Nephron (organoid): ENCODE measurements at regions not wholly inside any gene's neighbourhood (a gene's known extent, or its start where the extent isn't known, plus 50 kb on each side); places are given as distances from the start of the nearest gene placed in this dataset.
"Not testable (repeated sequence)": the region's sequence is repeated elsewhere in the genome, so short reads cannot be mapped to it uniquely, and the experiment has no call there.

Source experiments
- H3K27ac Mint-ChIP-seq, 3 experiments: 2 replicates each; pipeline ENCODE4 v1.8.0; 2020; ENCODE audit warnings: mixed read lengths in 3 of 3, mild to moderate bottlenecking in 2 of 3, moderate library complexity in 1 of 3
- H3K27me3 Mint-ChIP-seq: 2 replicates; pipeline ENCODE4 v1.8.0; 2021; ENCODE audit warnings: low read depth, mild to moderate bottlenecking, moderate library complexity, mixed read lengths
- H3K36me3 Mint-ChIP-seq: 2 replicates; pipeline ENCODE4 v1.8.0; 2020; ENCODE audit warnings: low read depth, mixed read lengths
- H3K4me1 Mint-ChIP-seq: 2 replicates; pipeline ENCODE4 v1.8.0; 2020; ENCODE audit warnings: mixed read lengths
- H3K4me3 Mint-ChIP-seq, 3 experiments: 2 replicates each; pipeline ENCODE4 v1.8.0; 2020; ENCODE audit warnings: mild to moderate bottlenecking in 3 of 3, mixed read lengths in 3 of 3, moderate library complexity in 2 of 3
- H3K9me3 Mint-ChIP-seq: 2 replicates; pipeline ENCODE4 v1.8.0; 2020; ENCODE audit warnings: mixed read lengths
- TF ChIP-seq, protein P1 (sequence below), 3 experiments: fragments of 200-600 bp; sonication (generic); IDR thresholded peaks; one replicate each; pipeline ENCODE4 v1.5.0; 2021; ENCODE audit warnings: antibody characterized with exemption in 3 of 3; ENCODE audit not compliant: unreplicated experiment in 3 of 3

DNA sequence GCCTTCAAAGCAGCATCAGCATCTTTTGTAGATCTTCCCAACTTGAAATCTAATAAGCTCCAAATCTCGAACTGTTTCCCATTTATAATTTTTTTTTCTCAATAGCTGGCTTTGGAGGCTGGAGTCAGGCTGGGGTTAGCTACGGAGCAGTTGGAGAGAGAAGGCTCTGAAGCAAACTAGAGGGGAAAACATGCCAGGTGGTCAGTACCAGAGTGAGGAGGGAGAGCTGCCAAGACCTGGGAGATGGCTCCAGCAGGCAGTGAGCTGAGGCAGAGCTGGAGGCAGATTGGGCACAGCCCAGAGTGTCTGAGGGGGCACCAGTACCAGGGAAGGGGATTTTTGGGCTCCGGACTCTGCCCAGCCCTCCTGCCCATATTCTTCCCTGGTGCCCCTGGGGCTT is 311.2 kb downstream of the RPLP1 start:
- no peaks in the 10 kb centered on the region for H3K4me1 Mint-ChIP-seq

DNA sequence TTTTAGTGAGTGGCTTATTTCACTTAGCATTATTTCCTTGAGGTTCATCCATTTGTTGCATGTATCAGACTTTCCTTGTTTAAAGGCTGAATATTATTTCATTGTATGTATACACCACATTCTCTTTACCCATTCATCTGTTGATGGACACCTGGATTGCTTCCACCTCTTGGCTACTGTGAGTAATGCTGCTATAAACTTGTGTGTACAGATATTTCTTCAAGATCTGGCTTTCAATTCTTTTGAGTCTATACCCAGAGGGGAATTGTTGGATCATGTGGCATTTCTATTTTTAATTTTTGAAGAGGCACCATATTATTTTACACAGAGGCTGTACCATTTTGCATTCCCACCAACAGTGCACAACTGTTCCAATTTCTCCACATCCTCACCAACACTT is 313.5 kb downstream of the RPLP1 start:
- peaks cover 17% of the 10 kb centered on the region for H3K27me3 Mint-ChIP-seq
- TF ChIP-seq, protein P1, sequence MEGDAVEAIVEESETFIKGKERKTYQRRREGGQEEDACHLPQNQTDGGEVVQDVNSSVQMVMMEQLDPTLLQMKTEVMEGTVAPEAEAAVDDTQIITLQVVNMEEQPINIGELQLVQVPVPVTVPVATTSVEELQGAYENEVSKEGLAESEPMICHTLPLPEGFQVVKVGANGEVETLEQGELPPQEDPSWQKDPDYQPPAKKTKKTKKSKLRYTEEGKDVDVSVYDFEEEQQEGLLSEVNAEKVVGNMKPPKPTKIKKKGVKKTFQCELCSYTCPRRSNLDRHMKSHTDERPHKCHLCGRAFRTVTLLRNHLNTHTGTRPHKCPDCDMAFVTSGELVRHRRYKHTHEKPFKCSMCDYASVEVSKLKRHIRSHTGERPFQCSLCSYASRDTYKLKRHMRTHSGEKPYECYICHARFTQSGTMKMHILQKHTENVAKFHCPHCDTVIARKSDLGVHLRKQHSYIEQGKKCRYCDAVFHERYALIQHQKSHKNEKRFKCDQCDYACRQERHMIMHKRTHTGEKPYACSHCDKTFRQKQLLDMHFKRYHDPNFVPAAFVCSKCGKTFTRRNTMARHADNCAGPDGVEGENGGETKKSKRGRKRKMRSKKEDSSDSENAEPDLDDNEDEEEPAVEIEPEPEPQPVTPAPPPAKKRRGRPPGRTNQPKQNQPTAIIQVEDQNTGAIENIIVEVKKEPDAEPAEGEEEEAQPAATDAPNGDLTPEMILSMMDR (IDR thresholded peaks at IDR 0.05; ENCODE audit: unreplicated experiment in 3 of 3) = no peak
- peaks cover 3% of the 10 kb centered on the region for H3K36me3 Mint-ChIP-seq
- H3K4me3 Mint-ChIP-seq = no peak overlapping the region
- H3K9me3 Mint-ChIP-seq = peaks cover 26% of the 10 kb centered on the region
- no peak overlapping the region for H3K27ac Mint-ChIP-seq
- no peaks in the 10 kb centered on the region for H3K4me1 Mint-ChIP-seq

More for the DNA sequence above, 311.2 kb downstream of the RPLP1 start:
- peaks cover 25% of the 10 kb centered on the region for H3K27me3 Mint-ChIP-seq
- H3K27ac Mint-ChIP-seq = no peak overlapping the region
- H3K9me3 Mint-ChIP-seq = peaks cover 13% of the 10 kb centered on the region
- H3K36me3 Mint-ChIP-seq = no peaks in the 10 kb centered on the region
- no peak overlapping the region for H3K4me3 Mint-ChIP-seq
- TF ChIP-seq, protein P1 (IDR thresholded peaks at IDR 0.05; ENCODE audit: unreplicated experiment in 3 of 3) = no peak

DNA sequence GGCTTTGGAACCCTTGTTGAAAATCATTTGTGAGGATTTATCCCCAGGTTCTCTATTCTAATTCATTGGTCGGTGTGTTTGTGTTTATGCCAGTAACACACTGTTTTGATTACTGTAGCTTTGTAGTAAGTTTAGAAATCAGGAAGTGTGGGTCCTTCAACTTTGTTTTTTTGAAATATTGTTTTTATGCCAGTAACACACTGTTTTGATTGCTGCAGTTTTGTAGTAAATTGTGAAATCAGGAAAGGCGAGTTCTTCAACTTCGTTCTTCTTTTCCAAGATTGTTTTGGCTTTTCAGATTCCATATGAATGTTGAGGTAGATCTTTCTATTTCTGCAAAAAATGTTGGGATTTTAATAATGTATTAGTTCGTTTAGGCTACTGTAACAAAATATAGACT is 314.6 kb downstream of the RPLP1 start:
- H3K4me1 Mint-ChIP-seq = no peaks in the 10 kb centered on the region
- H3K4me3 Mint-ChIP-seq = no peak overlapping the region
- H3K27me3 Mint-ChIP-seq = peaks cover 16% of the 10 kb centered on the region
- peaks cover 33% of the 10 kb centered on the region for H3K9me3 Mint-ChIP-seq
- H3K36me3 Mint-ChIP-seq = peaks cover 3% of the 10 kb centered on the region
- TF ChIP-seq, protein P1 (IDR thresholded peaks at IDR 0.05; ENCODE audit: unreplicated experiment in 3 of 3) = no peak
- H3K27ac Mint-ChIP-seq = no peak overlapping the region

DNA sequence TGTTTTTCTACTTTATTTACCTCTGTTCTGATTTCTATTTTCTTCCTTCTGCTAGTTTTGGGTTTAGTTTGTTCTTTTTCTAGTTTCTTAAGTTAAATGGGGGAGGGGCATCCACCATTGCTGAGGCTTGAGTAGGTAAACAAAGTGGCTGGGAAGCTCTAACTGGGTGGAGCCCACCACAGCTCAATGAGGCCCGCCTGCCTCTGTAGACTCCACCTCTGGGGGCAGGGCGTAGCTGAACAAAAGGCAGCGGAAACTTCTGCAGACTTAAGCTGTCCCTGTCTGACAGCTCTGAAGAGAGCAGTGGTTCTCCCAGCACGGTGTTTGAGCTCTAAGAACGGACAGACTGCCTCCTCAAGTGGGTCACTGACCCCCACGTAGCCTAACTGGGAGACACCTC is 316.7 kb downstream of the RPLP1 start:
- H3K4me1 Mint-ChIP-seq, H3K27ac Mint-ChIP-seq, H3K27me3 Mint-ChIP-seq, H3K36me3 Mint-ChIP-seq, H3K4me3 Mint-ChIP-seq: not testable (repeated sequence)
- peaks cover 37% of the 10 kb centered on the region for H3K9me3 Mint-ChIP-seq

DNA sequence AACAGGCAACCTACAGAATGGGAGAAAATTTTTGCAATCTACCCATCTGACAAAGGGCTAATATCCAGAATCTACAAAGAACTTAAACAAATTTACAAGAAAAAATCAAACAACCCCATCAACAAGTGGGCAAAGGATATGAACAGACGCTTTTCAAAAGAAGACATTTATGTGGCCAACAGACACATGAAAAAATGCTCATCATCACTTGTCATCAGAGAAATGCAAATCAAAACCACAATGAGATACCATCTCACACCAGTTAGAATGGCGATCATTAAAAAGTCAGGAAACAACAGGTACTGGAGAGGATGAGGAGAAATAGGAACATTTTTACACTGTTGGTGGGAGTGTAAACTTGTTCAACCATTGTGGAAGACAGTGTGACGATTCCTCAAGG is 321.6 kb downstream of the RPLP1 start:
- not testable (repeated sequence) for H3K4me3 Mint-ChIP-seq, H3K27ac Mint-ChIP-seq, H3K36me3 Mint-ChIP-seq, H3K4me1 Mint-ChIP-seq, H3K27me3 Mint-ChIP-seq
- H3K9me3 Mint-ChIP-seq = peaks cover 44% of the 10 kb centered on the region

DNA sequence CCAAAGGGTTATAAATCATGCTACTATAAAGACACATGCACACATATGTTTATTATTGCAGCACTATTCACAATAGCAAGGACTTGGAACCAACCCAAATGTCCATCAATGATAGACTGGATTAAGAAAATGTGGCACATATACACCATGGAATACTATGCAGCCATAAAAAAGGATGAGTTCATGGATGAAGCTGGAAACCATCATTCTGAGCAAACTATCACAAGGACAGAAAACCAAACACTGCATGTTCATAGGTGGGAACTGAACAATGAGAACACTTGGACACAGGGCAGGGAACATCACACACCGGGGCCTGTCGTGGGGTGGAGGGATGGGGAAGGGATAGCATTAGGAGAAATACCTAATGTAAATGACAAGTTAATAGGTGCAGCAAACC is 322.1 kb downstream of the RPLP1 start:
- H3K4me1 Mint-ChIP-seq, H3K4me3 Mint-ChIP-seq, H3K36me3 Mint-ChIP-seq, H3K27ac Mint-ChIP-seq, H3K27me3 Mint-ChIP-seq: not testable (repeated sequence)
- H3K9me3 Mint-ChIP-seq = peaks cover 43% of the 10 kb centered on the region

DNA sequence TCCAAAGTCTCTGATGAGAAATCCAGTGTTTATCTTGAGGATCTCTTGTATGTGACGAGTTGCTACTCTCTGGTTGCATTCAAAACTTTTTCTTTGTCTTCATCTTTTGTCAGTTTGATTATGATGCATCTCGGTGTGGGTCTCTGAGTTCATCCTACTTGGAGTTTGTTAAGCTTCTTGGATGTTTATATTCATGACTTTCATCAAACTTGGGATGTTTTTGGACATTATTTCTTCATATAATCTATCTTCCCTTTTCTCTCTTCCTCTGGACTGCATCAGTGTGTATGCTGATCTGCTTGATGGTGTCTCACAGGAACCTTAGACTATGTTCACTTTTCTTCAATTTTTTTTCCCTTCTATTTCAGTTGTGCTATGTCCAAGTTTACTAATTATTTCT is 320.4 kb downstream of the TLE3 start:
- Mint-ChIP-seq H3K9me3 (peaks cover 22% of the 10 kb centered on the region), H3K4me3 (no peak overlapping the region)
- TF ChIP-seq, protein P1 (IDR thresholded peaks at IDR 0.05; ENCODE audit: unreplicated experiment in 3 of 3) = no peak

DNA sequence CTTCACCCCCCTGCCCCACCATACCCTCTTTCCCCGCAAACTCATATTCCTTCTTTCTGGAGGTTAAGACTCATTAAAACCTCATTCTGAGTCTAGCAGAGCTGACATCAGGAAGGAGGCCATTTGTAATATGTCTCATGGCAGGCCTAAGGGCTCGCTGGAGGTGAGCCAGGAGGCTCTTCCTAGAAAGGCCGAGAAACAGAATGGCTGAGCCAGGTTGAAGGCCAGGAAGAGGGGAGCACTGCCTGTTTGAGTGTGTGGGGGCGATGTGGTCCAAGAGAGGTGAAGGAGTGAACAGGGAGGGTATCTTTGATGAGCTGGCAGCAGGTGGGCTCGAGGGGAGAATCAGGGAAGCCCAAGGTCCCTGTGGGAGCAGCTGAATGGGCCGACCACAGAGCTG is 317.3 kb downstream of the TLE3 start:
- H3K4me3 Mint-ChIP-seq = no peak overlapping the region
- H3K27me3 Mint-ChIP-seq = peaks cover 12% of the 10 kb centered on the region
- TF ChIP-seq, protein P1 (IDR thresholded peaks at IDR 0.05; ENCODE audit: unreplicated experiment in 3 of 3) = no peak
- peaks cover 4% of the 10 kb centered on the region for H3K36me3 Mint-ChIP-seq
- peaks cover 17% of the 10 kb centered on the region for H3K9me3 Mint-ChIP-seq
- peaks cover 21% of the 10 kb centered on the region for H3K4me1 Mint-ChIP-seq
- peak overlapping the region in 1 of 3 experiments; percentile 5 for H3K27ac Mint-ChIP-seq

More for the DNA sequence above, 320.4 kb downstream of the TLE3 start:
- Mint-ChIP-seq H3K27me3 (peaks cover 4% of the 10 kb centered on the region), H3K4me1 (peaks cover 12% of the 10 kb centered on the region), H3K36me3 (peaks cover 4% of the 10 kb centered on the region), H3K27ac (no peak overlapping the region)
